Naive thymus-derived CD8-positive, alpha-beta T cell (primary cell): ENCODE measurements at regions not wholly inside any gene's neighbourhood (a gene's known extent, or its start where the extent isn't known, plus 50 kb on each side); places are given as distances from the start of the nearest gene placed in this dataset.

Experiments
- ATAC-seq, 2 donors: fragments of 150-1000 bp; cut with Tn5 transposase in 1 of 2; sonication (Bioruptor Pico), chemical (Tn5 transposase) in 1 of 2; 1 replicate in 1 of 2; 2 replicates in 1 of 2; pipeline ENCODE4 v1.10.0; 2021; ENCODE audit warnings: mild to moderate bottlenecking in 2 of 2, moderate library complexity in 2 of 2
- POLR2A ChIA-PET: fragments of 350-600 bp; sonication (Branson Sonifier 250); formaldehyde crosslinking; loops from one replicate; lab custom pipeline; 2021; ENCODE audit warnings: antibody characterized with exemption; lab: Charles Lee
- DNase-seq, 10 donors: peaks; one replicate each; pipeline versions ENCODE4 v3.0.0 to v3.0.0-alpha.2; 2020 to 2022
- H3K27ac Mint-ChIP-seq, 10 donors: one replicate each; pipeline ENCODE4 v1.8.0; 2020 to 2022; ENCODE audit warnings: mild to moderate bottlenecking in 10 of 10, mixed read lengths in 10 of 10, moderate library complexity in 4 of 10, inconsistent platforms in 1 of 10
- H3K27me3 Mint-ChIP-seq, 5 donors: one replicate each; pipeline ENCODE4 v1.8.0; 2021 to 2022; ENCODE audit warnings: mixed read lengths in 5 of 5
- H3K36me3 Mint-ChIP-seq, 3 donors: one replicate each; pipeline ENCODE4 v1.8.0; 2020 to 2022; ENCODE audit warnings: mixed read lengths in 3 of 3, mild to moderate bottlenecking in 2 of 3, inconsistent platforms in 1 of 3
- H3K4me1 Mint-ChIP-seq, 4 donors: one replicate each; pipeline ENCODE4 v1.8.0; 2021 to 2022; ENCODE audit warnings: mixed read lengths in 4 of 4
- H3K4me3 Mint-ChIP-seq, 10 donors: one replicate each; pipeline ENCODE4 v1.8.0; 2020 to 2022; ENCODE audit warnings: mild to moderate bottlenecking in 10 of 10, mixed read lengths in 10 of 10, moderate library complexity in 6 of 10, inconsistent platforms in 1 of 10
- H3K9me3 Mint-ChIP-seq, 9 donors: one replicate each; pipeline ENCODE4 v1.8.0; 2020 to 2022; ENCODE audit warnings: mixed read lengths in 9 of 9, mild to moderate bottlenecking in 3 of 9, inconsistent platforms in 1 of 9, moderate library complexity in 1 of 9

- Mint-ChIP-seq H3K27ac (peak overlapping the region in 1 of 10 donors; percentile 70), H3K36me3 (peaks cover 0 to 2% (median 0%) of the 10 kb centered on the region in 3 donors), H3K27me3 (no peaks in the 10 kb centered on the region), H3K4me1 (peaks cover 0 to 10% (median 3%) of the 10 kb centered on the region in 4 donors), H3K4me3 (no peak overlapping the region), H3K9me3 (peaks cover 0 to 5% (median 0%) of the 10 kb centered on the region in 9 donors)
- DNase-seq (no peak), ATAC-seq (no peak)
- POLR2A ChIA-PET = interaction anchor here (1.2 kb wide), 1 partner anchor 67 kb away, joined by 4 read pairs; no protein-coding TSS in a partner anchor
These were observed 57.9 kb upstream of the IRF2BP2 start for GRCh38 chr1:234667600-234668576.

GRCh38 chr1:234666761-234667160, 56.8 kb upstream of the IRF2BP2 start:
- H3K9me3 Mint-ChIP-seq = peaks cover 0 to 5% (median 0%) of the 10 kb centered on the region in 9 donors
- POLR2A ChIA-PET = no interaction called here
- ATAC-seq (no peak), DNase-seq (no peak)
- no peak overlapping the region for H3K27ac Mint-ChIP-seq
- H3K27me3 Mint-ChIP-seq = no peaks in the 10 kb centered on the region
- H3K4me1 Mint-ChIP-seq = peaks cover 0 to 10% (median 3%) of the 10 kb centered on the region in 4 donors
- no peak overlapping the region for H3K4me3 Mint-ChIP-seq
- H3K36me3 Mint-ChIP-seq = peaks cover 0 to 2% (median 0%) of the 10 kb centered on the region in 3 donors

- peak overlapping the region in 1 of 10 donors; percentile 8 for H3K27ac Mint-ChIP-seq
- POLR2A ChIA-PET = interaction anchor here (0.6 kb wide), 1 partner anchor 55 kb away, joined by 3 read pairs; no protein-coding TSS in a partner anchor
- peaks cover 0 to 5% (median 0%) of the 10 kb centered on the region in 9 donors for H3K9me3 Mint-ChIP-seq
- H3K27me3 Mint-ChIP-seq = no peaks in the 10 kb centered on the region
- H3K4me3 Mint-ChIP-seq = no peak overlapping the region
- ATAC-seq = no peak
- H3K36me3 Mint-ChIP-seq = peaks cover 0 to 2% (median 0%) of the 10 kb centered on the region in 3 donors
- peaks cover 0 to 12% (median 3%) of the 10 kb centered on the region in 4 donors for H3K4me1 Mint-ChIP-seq
- no peak for DNase-seq
These were observed 56.1 kb upstream of the IRF2BP2 start for GRCh38 chr1:234665975-234666605.

GRCh38 chr1:234662148-234662547, 52.2 kb upstream of the IRF2BP2 start:
- peak overlapping the region in 6 of 10 donors; percentile 11 to 77 (median 63) for H3K27ac Mint-ChIP-seq
- POLR2A ChIA-PET = no interaction called here

GRCh38 chr1:234661317-234661928, 51.4 kb upstream of the IRF2BP2 start:
- H3K36me3 Mint-ChIP-seq = no peaks in the 10 kb centered on the region
- H3K9me3 Mint-ChIP-seq = no peaks in the 10 kb centered on the region
- no peak for ATAC-seq
- H3K4me1 Mint-ChIP-seq = peaks cover 0 to 14% (median 12%) of the 10 kb centered on the region in 4 donors
- H3K4me3 Mint-ChIP-seq = no peak overlapping the region
- POLR2A ChIA-PET = no interaction called here
- H3K27ac Mint-ChIP-seq = peak overlapping the region in 4 of 10 donors; percentile 3 to 58 (median 36)
- H3K27me3 Mint-ChIP-seq = no peaks in the 10 kb centered on the region
- DNase-seq = no peak

More at GRCh38 chr1:234662148-234662547, 52.2 kb upstream of the IRF2BP2 start:
- Mint-ChIP-seq H3K9me3 (no peaks in the 10 kb centered on the region), H3K36me3 (no peaks in the 10 kb centered on the region), H3K27me3 (no peaks in the 10 kb centered on the region), H3K4me3 (no peak overlapping the region), H3K4me1 (peaks cover 0 to 10% (median 8%) of the 10 kb centered on the region in 4 donors)
- DNase-seq = no peak
- no peak for ATAC-seq

GRCh38 chr1:234660536-234661316, 50.7 kb upstream of the IRF2BP2 start:
- POLR2A ChIA-PET = no interaction called here
- ATAC-seq (no peak), DNase-seq (no peak)
- Mint-ChIP-seq H3K4me3 (no peak overlapping the region), H3K27me3 (no peaks in the 10 kb centered on the region), H3K9me3 (no peaks in the 10 kb centered on the region), H3K36me3 (no peaks in the 10 kb centered on the region), H3K4me1 (peaks cover 0 to 14% (median 8%) of the 10 kb centered on the region in 4 donors), H3K27ac (peak overlapping the region in 2 of 10 donors; percentile 24 to 29)
